ENCODE measurements at regions not wholly inside any gene's neighbourhood (a gene's known extent, or its start where the extent isn't known, plus 50 kb on each side); places are given as distances from the start of the nearest gene placed in this dataset.

GRCh38 chr2:103324671-103325070, 562.8 kb downstream of the TMEM182 start:
- TF ChIP-seq CTCF (conservative IDR thresholded peaks at IDR 0.05; ENCODE audit: low read depth, low read length) (no peak), EZH2 (IDR thresholded peaks at IDR 0.05; ENCODE audit: borderline replicate concordance, low read depth, low read length, poor library complexity, severe bottlenecking) (no peak)
